Mammary epithelial cell (primary cell): ENCODE measurements at regions not wholly inside any gene's neighbourhood (a gene's known extent, or its start where the extent isn't known, plus 50 kb on each side); places are given as distances from the start of the nearest gene placed in this dataset.

ENCODE experiments used
- EZH2 ChIP-seq: IDR thresholded peaks from 2 replicates; pipeline ENCODE4 v1.6.1; 2012; ENCODE audit warnings: low read length, inconsistent platforms, borderline replicate concordance
- TF ChIP-seq, protein P1 (sequence below), 2 donors: IDR thresholded peaks in 1 of 2; conservative IDR thresholded peaks in 1 of 2; 2 replicates each; pipeline ENCODE4 v1.5.1; 2011 to 2012; ENCODE audit warnings: inconsistent platforms in 2 of 2, low read length in 2 of 2, mild to moderate bottlenecking in 2 of 2, control low read depth in 1 of 2, low read depth in 1 of 2; ENCODE audit not compliant: insufficient read depth in 1 of 2; ENCODE audit errors: extremely low read depth in 1 of 2

DNA sequence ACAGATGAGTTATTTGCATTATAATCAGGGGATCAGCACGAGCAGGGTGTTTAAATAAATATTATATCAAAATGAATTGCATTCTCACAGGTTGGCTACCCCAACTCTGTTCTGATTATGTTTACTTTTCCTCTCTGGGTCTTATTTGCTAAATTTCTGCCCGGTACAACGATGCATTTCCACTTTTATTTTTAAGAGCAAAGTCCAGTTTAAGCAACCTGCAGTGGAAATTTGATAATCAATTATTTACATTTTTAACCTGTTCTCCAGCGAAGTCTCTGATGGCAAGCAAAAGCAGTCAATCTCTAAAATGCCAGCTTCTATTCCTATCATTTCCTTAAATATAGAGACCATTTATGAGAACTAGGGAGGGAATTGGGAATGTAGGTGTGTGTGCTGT lies 966.6 kb upstream of the SOX11 start:
- TF ChIP-seq EZH2, result no peak
- TF ChIP-seq, protein P1, sequence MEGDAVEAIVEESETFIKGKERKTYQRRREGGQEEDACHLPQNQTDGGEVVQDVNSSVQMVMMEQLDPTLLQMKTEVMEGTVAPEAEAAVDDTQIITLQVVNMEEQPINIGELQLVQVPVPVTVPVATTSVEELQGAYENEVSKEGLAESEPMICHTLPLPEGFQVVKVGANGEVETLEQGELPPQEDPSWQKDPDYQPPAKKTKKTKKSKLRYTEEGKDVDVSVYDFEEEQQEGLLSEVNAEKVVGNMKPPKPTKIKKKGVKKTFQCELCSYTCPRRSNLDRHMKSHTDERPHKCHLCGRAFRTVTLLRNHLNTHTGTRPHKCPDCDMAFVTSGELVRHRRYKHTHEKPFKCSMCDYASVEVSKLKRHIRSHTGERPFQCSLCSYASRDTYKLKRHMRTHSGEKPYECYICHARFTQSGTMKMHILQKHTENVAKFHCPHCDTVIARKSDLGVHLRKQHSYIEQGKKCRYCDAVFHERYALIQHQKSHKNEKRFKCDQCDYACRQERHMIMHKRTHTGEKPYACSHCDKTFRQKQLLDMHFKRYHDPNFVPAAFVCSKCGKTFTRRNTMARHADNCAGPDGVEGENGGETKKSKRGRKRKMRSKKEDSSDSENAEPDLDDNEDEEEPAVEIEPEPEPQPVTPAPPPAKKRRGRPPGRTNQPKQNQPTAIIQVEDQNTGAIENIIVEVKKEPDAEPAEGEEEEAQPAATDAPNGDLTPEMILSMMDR (conservative IDR thresholded peaks at IDR 0.05 in 1 of 2, IDR thresholded peaks at IDR 0.05 in 1 of 2; ENCODE audit: extremely low read depth in 1 of 2, insufficient read depth in 1 of 2, low read depth in 1 of 2, low read length in 2 of 2), result no peak
